Liver (tissue), 8 donors: ENCODE measurements at regions not wholly inside any gene's neighbourhood (a gene's known extent, or its start where the extent isn't known, plus 50 kb on each side); places are given as distances from the start of the nearest gene placed in this dataset.

Source experiments
- DNase-seq: peaks from one replicate; pipeline ENCODE4 v3.0.0-alpha.2; 2017; ENCODE audit warnings: low spot score
- H3K27ac ChIP-seq, 2 donors: one replicate each; pipeline ENCODE4 v1.7.0; 2013; ENCODE audit warnings: inconsistent platforms in 2 of 2, low read length in 2 of 2, control low read depth in 1 of 2, low read depth in 1 of 2, mild to moderate bottlenecking in 1 of 2
- H3K27me3 ChIP-seq, 4 donors: one replicate each; pipeline versions ENCODE4 v1.6.1 to v1.7.0; 2013; ENCODE audit warnings: low read length in 3 of 4, inconsistent platforms in 1 of 4, mild to moderate bottlenecking in 1 of 4, moderate library complexity in 1 of 4; ENCODE audit not compliant: control insufficient read depth in 4 of 4, insufficient read depth in 4 of 4
- H3K36me3 ChIP-seq, 4 donors: one replicate each; pipeline versions ENCODE4 v1.6.1 to v1.7.0; 2013; ENCODE audit warnings: low read length in 3 of 4, mild to moderate bottlenecking in 3 of 4, low read depth in 1 of 4, moderate library complexity in 1 of 4; ENCODE audit not compliant: control insufficient read depth in 4 of 4, insufficient read depth in 3 of 4
- H3K4me1 ChIP-seq, 4 donors: one replicate each; pipeline versions ENCODE4 v1.6.1 to v1.7.0; 2013; ENCODE audit warnings: low read length in 3 of 4, mild to moderate bottlenecking in 3 of 4, moderate library complexity in 1 of 4; ENCODE audit not compliant: control insufficient read depth in 4 of 4, insufficient read depth in 4 of 4
- H3K4me3 ChIP-seq, 3 donors: one replicate each; pipeline versions ENCODE4 v1.6.1 to v1.7.0; 2013; ENCODE audit warnings: low read length in 3 of 3, control low read depth in 1 of 3, low read depth in 1 of 3, mild to moderate bottlenecking in 1 of 3
- H3K9ac ChIP-seq, 2 donors: one replicate each; pipeline ENCODE4 v1.7.0; 2013; ENCODE audit warnings: low read length in 2 of 2, mild to moderate bottlenecking in 2 of 2, moderate library complexity in 2 of 2, control low read depth in 1 of 2, low read depth in 1 of 2
- H3K9me3 ChIP-seq, 4 donors: one replicate each; pipeline versions ENCODE4 v1.6.1 to v1.7.0; 2013; ENCODE audit warnings: low read length in 3 of 4; ENCODE audit not compliant: control insufficient read depth in 4 of 4
- ATF3 ChIP-seq: IDR thresholded peaks from 2 replicates; pipeline ENCODE4 v1.6.1; 2016; ENCODE audit warnings: antibody characterized with exemption
- CTCF ChIP-seq: fragments of 150-350 bp; IDR thresholded peaks from 2 replicates; pipeline ENCODE4 v1.5.1; 2017; ENCODE audit warnings: improper control_type of control experiment, low read depth, low read length; ENCODE audit not compliant: missing input control
- EGR1 ChIP-seq, 2 donors: IDR thresholded peaks; 2 replicates each; pipeline ENCODE4 v1.6.1; 2016 to 2018; ENCODE audit warnings: antibody characterized with exemption in 2 of 2, low read depth in 2 of 2
- FOXA1 ChIP-seq: IDR thresholded peaks from 2 replicates; pipeline ENCODE4 v1.6.1; 2016; ENCODE audit warnings: antibody characterized with exemption
- FOXA2 ChIP-seq: IDR thresholded peaks from 2 replicates; pipeline ENCODE4 v1.6.1; 2016; ENCODE audit warnings: antibody characterized with exemption
- HNF4A ChIP-seq, 2 donors: conservative IDR thresholded peaks; 2 replicates each; pipeline ENCODE4 v1.6.1; 2016; ENCODE audit warnings: antibody characterized with exemption in 2 of 2, mild to moderate bottlenecking in 2 of 2
- HNF4G ChIP-seq: IDR thresholded peaks from 2 replicates; pipeline ENCODE4 v1.6.1; 2016; ENCODE audit warnings: antibody characterized with exemption
- JUND ChIP-seq, 2 donors: IDR thresholded peaks; 2 replicates each; pipeline ENCODE4 v1.6.1; 2016; ENCODE audit warnings: antibody characterized with exemption in 2 of 2
- MAX ChIP-seq: IDR thresholded peaks from 2 replicates; pipeline ENCODE4 v1.6.1; 2016; ENCODE audit warnings: antibody characterized with exemption
- RAD21 ChIP-seq, 2 donors: IDR thresholded peaks; 2 replicates each; pipeline ENCODE4 v1.6.1; 2016; ENCODE audit warnings: antibody characterized with exemption in 2 of 2, mild to moderate bottlenecking in 2 of 2
- REST ChIP-seq: IDR thresholded peaks from 2 replicates; pipeline ENCODE4 v1.6.1; 2016; ENCODE audit warnings: antibody characterized with exemption, mild to moderate bottlenecking
- RXRA ChIP-seq, 2 donors: IDR thresholded peaks; 2 replicates each; pipeline ENCODE4 v1.6.1; 2017 to 2018; ENCODE audit warnings: antibody characterized with exemption in 2 of 2, mild to moderate bottlenecking in 1 of 2
- TAF1 ChIP-seq: conservative IDR thresholded peaks from 2 replicates; pipeline ENCODE4 v1.6.1; 2016; ENCODE audit warnings: antibody characterized with exemption, mild to moderate bottlenecking
- WGBS: extraction: QIAGEN DNeasy Blood & Tissue Kit; methylation state at CpG from one replicate; pipeline ENCODE4 v1.1.7; 2013; 5-methylcytosine and 5-hydroxymethylcytosine counted together
- donor health status: healthy.
- donor health status: healthy.
- donor health status: healthy.
- donor health status: healthy.
- donor health status: healthy.

- no peak for TF ChIP-seq CTCF
Observed at GRCh38 chr6:12422848-12423247, 132.7 kb downstream of the EDN1 start (continued).

- DNase-seq = no peak
- H3K9ac ChIP-seq = no peak overlapping the region
- no peak overlapping the region for H3K4me3 ChIP-seq
- TF ChIP-seq RXRA (IDR thresholded peaks at IDR 0.05) = no peak
- no peak for TF ChIP-seq HNF4G
- TF ChIP-seq ATF3 = no peak
- no peak for TF ChIP-seq EGR1 (IDR thresholded peaks at IDR 0.05; ENCODE audit: low read depth in 2 of 2)
- TF ChIP-seq TAF1 = no peak
- no peak for TF ChIP-seq RAD21 (IDR thresholded peaks at IDR 0.05)
- TF ChIP-seq FOXA2 = no peak
- TF ChIP-seq CTCF = no peak
- TF ChIP-seq HNF4A (conservative IDR thresholded peaks at IDR 0.05) = no peak
- TF ChIP-seq JUND (IDR thresholded peaks at IDR 0.05) = no peak
- H3K27me3 ChIP-seq = no peaks in the 10 kb centered on the region
- H3K27ac ChIP-seq = no peak overlapping the region
- H3K4me1 ChIP-seq = no peaks in the 10 kb centered on the region
- H3K36me3 ChIP-seq = no peaks in the 10 kb centered on the region
- 59% methylated on average over 1 of the region's 1 CpG for WGBS
- H3K9me3 ChIP-seq = no peaks in the 10 kb centered on the region
Observed at GRCh38 chr6:12423832-12424231, 133.7 kb downstream of the EDN1 start.

- no peak overlapping the region for H3K9ac ChIP-seq
- no peak overlapping the region for H3K27ac ChIP-seq
- H3K27me3 ChIP-seq = no peaks in the 10 kb centered on the region
- no peaks in the 10 kb centered on the region for H3K4me1 ChIP-seq
- WGBS = 95% methylated on average over 4 of the region's 4 CpGs
- no peaks in the 10 kb centered on the region for H3K36me3 ChIP-seq
- H3K9me3 ChIP-seq = no peaks in the 10 kb centered on the region
- DNase-seq = no peak
- no peak overlapping the region for H3K4me3 ChIP-seq
- no peak for TF ChIP-seq ATF3
- TF ChIP-seq HNF4A (conservative IDR thresholded peaks at IDR 0.05) = no peak
- no peak for TF ChIP-seq FOXA2
- no peak for TF ChIP-seq RAD21 (IDR thresholded peaks at IDR 0.05)
- TF ChIP-seq REST = no peak
- no peak for TF ChIP-seq MAX
- TF ChIP-seq FOXA1 = no peak
Observed at GRCh38 chr6:12426121-12426520, 136.0 kb downstream of the EDN1 start.
